ENCODE measurements at regions not wholly inside any gene's neighbourhood (a gene's known extent, or its start where the extent isn't known, plus 50 kb on each side); places are given as distances from the start of the nearest gene placed in this dataset.

DNA sequence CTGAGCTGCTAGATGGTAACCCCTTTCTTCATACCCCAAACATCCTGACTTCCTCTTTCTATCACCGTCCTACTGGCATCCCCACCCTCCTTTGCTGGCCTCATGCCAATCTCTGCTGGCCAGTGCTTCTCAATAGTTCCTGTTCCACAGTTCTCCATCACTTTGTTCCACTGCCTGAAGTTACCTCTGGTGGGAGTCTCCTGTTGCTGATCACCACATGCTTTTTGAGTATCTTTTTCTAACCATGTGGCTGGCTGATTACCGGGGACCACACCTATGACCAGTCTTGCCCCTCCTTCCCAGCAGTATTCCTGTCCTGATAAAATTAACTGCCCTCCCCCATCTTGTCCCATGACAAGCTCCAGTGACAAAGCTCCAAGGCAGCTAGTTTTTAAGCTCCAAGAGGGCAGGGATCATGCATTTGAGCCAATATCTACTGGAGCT lies 380.4 kb upstream of the CCL2 start:
- no peak for TF ChIP-seq ZFP3 (CRISPR knock-in tag; IDR thresholded peaks at IDR 0.05)
- TF ChIP-seq OSR1 (CRISPR knock-in tag; IDR thresholded peaks at IDR 0.05) = no peak
- no peak for TF ChIP-seq PPARA (CRISPR knock-in tag; IDR thresholded peaks at IDR 0.05; ENCODE audit: borderline replicate concordance)
- TF ChIP-seq, protein P1, sequence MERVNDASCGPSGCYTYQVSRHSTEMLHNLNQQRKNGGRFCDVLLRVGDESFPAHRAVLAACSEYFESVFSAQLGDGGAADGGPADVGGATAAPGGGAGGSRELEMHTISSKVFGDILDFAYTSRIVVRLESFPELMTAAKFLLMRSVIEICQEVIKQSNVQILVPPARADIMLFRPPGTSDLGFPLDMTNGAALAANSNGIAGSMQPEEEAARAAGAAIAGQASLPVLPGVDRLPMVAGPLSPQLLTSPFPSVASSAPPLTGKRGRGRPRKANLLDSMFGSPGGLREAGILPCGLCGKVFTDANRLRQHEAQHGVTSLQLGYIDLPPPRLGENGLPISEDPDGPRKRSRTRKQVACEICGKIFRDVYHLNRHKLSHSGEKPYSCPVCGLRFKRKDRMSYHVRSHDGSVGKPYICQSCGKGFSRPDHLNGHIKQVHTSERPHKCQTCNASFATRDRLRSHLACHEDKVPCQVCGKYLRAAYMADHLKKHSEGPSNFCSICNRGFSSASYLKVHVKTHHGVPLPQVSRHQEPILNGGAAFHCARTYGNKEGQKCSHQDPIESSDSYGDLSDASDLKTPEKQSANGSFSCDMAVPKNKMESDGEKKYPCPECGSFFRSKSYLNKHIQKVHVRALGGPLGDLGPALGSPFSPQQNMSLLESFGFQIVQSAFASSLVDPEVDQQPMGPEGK (CRISPR knock-in tag; IDR thresholded peaks at IDR 0.05; ENCODE audit: borderline replicate concordance) = no peak
- no peak for TF ChIP-seq ZFP30 (CRISPR knock-in tag; IDR thresholded peaks at IDR 0.05)
- TF ChIP-seq TOX (CRISPR knock-in tag; IDR thresholded peaks at IDR 0.05; ENCODE audit: borderline replicate concordance) = no peak
- no peak for TF ChIP-seq ZNF70 (CRISPR knock-in tag; IDR thresholded peaks at IDR 0.05)
- TF ChIP-seq, protein P2, sequence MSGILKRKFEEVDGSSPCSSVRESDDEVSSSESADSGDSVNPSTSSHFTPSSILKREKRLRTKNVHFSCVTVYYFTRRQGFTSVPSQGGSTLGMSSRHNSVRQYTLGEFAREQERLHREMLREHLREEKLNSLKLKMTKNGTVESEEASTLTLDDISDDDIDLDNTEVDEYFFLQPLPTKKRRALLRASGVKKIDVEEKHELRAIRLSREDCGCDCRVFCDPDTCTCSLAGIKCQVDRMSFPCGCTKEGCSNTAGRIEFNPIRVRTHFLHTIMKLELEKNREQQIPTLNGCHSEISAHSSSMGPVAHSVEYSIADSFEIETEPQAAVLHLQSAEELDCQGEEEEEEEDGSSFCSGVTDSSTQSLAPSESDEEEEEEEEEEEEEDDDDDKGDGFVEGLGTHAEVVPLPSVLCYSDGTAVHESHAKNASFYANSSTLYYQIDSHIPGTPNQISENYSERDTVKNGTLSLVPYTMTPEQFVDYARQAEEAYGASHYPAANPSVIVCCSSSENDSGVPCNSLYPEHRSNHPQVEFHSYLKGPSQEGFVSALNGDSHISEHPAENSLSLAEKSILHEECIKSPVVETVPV (CRISPR knock-in tag; IDR thresholded peaks at IDR 0.05) = no peak
- TF ChIP-seq ISL1 (CRISPR knock-in tag; IDR thresholded peaks at IDR 0.05) = no peak
- TF ChIP-seq BACH2 (CRISPR knock-in tag; IDR thresholded peaks at IDR 0.05; ENCODE audit: borderline replicate concordance) = no peak
